Activated CD4-positive, alpha-beta memory T cell treated with anti-CD3 and anti-CD28 coated beads, Interleukin-2, amount 10 ng/mL, durations not matched to agents 7 days and 5 days (primary cell): ENCODE measurements at regions not wholly inside any gene's neighbourhood (a gene's known extent, or its start where the extent isn't known, plus 50 kb on each side); places are given as distances from the start of the nearest gene placed in this dataset.

Source experiments
- CTCF ChIA-PET: fragments of 350-600 bp; sonication (Branson Sonifier 250); formaldehyde crosslinking; loops from one replicate; lab custom pipeline; 2021; ENCODE audit warnings: antibody characterized with exemption, inconsistent platforms; lab: Charles Lee
- POLR2A ChIA-PET: fragments of 350-600 bp; sonication (Branson Sonifier 250); formaldehyde crosslinking; loops from one replicate; lab custom pipeline; 2021; ENCODE audit warnings: antibody characterized with exemption; lab: Charles Lee
- DNase-seq: peaks from one replicate; pipeline ENCODE4 v3.0.0-alpha.2; 2020
- H3K27ac Mint-ChIP-seq: one replicate; pipeline ENCODE4 v1.8.0; 2021; ENCODE audit warnings: mild to moderate bottlenecking, mixed read lengths
- H3K27me3 Mint-ChIP-seq: one replicate; pipeline ENCODE4 v1.8.0; 2021; ENCODE audit warnings: mixed read lengths
- H3K36me3 Mint-ChIP-seq: one replicate; pipeline ENCODE4 v1.8.0; 2021; ENCODE audit warnings: low read depth, mixed read lengths
- H3K4me1 Mint-ChIP-seq: one replicate; pipeline ENCODE4 v1.8.0; 2021; ENCODE audit warnings: mixed read lengths
- H3K4me3 Mint-ChIP-seq: one replicate; pipeline ENCODE4 v1.8.0; 2021; ENCODE audit warnings: mild to moderate bottlenecking, mixed read lengths
- H3K9me3 Mint-ChIP-seq: one replicate; pipeline ENCODE4 v1.8.0; 2021; ENCODE audit warnings: mixed read lengths

DNA sequence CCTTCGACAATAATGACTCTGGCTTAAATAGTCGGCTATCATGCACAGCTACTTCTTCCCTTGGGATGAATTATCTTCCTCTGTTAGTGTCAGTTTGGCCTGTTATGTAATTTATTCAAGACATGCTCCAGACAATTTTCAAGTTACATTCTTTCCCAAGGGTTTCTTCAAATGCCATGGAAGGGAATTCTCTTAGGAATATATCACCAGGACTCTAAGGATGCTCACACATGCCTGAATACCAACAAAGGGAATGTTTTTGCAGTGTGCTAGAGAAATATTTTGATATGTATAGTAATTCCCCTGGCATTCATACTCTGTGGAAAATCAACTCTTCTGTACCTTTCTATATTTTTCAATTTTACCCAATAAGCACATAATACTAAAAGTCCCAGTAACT lies 286.0 kb upstream of the KYNU start:
- Mint-ChIP-seq H3K36me3 (no peaks in the 10 kb centered on the region), H3K4me1 (no peaks in the 10 kb centered on the region), H3K27me3 (no peaks in the 10 kb centered on the region), H3K27ac (no peak overlapping the region), H3K4me3 (no peak overlapping the region), H3K9me3 (peaks cover 3% of the 10 kb centered on the region)
- ChIA-PET POLR2A (no interaction called here), CTCF (no interaction called here)
- DNase-seq = no peak

DNA sequence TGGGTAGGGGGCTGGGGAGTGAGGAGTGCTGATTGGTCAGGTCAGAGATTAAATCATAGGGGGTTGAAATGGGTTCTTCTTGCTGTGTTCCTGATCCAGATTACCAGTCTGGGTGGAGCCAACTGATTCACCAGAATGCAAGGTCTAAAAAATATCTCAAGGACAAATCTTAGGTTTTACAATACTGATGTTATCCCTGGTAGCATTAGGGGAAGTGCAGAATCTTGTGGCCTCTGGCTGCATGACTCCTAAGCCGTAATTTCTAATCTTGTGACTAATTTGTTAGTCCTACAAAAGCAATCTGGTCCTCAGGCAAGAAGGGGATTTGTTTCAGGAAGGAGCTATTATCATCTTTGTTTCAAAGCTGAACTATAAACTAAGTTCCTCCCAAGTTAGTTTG lies 289.2 kb upstream of the KYNU start:
- H3K36me3 Mint-ChIP-seq = no peaks in the 10 kb centered on the region
- H3K27ac Mint-ChIP-seq = no peak overlapping the region
- no peaks in the 10 kb centered on the region for H3K27me3 Mint-ChIP-seq
- H3K9me3 Mint-ChIP-seq = peaks cover 4% of the 10 kb centered on the region
- H3K4me1 Mint-ChIP-seq = no peaks in the 10 kb centered on the region
- ChIA-PET POLR2A (no interaction called here), CTCF (no interaction called here)
- no peak for DNase-seq
- no peak overlapping the region for H3K4me3 Mint-ChIP-seq

DNA sequence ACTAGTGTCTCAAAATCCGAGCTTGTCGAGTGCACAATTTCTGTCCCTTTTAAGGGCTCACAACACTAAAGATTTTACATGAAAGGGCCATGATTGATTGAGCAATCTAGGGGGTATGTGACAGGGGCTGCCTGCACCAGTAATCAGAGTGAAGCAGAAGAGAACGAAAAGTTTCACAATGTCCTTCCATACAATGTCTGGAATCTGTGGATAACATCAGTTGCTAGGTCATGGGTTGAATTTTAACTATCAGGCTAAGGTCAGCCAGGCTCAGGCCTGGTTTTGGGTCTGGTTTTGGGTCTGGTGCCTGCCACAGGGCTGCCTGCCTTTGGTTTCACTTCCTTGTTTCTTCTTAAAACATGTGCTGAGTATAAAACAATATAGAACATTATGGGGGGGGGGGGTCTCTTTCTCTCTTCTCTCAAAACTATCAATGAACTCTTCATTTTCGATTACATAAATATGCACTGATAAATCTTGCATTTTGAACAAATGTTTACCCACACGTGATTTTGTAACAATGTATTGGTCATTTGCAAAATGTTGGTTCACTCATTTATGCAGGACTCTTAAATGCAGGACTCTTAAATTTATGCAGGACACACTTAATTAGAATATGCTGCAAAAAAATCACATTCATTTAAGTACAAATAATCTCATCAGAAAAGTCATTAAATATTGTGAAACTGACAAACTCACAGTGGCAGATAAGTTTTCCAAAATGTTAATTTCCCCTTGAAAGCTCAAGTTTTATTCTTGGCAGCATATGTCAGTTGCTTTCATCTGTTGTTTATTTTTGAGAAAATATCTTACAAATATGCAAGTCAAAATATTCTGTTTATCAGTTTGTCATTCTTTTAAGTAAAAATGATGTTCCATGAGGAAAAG lies 290.5 kb upstream of the KYNU start:
- Mint-ChIP-seq H3K27ac (no peak overlapping the region), H3K4me1 (no peaks in the 10 kb centered on the region), H3K9me3 (peaks cover 4% of the 10 kb centered on the region), H3K4me3 (no peak overlapping the region), H3K27me3 (no peaks in the 10 kb centered on the region), H3K36me3 (no peaks in the 10 kb centered on the region)
- ChIA-PET CTCF (no interaction called here), POLR2A (no interaction called here)
- DNase-seq = no peak

DNA sequence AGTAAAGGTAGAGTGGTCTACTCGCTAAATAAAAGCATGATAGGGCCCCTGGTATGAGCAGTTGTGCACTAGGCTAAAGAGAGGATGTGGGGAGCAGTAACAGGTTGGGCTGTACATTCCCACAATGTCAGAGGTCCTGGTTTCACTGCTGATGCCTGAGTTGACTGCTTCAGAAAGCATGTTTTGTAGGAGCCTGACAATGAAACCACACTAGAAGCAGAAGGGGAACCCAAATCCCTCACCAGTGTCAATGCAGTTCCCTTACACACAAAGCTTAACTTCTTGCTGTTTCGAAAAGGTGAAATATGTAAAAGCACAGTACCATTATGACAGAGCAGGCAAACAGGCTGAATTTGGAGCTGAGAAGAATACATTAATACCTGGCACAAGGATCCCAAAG lies 291.7 kb upstream of the KYNU start:
- no peak for DNase-seq
- Mint-ChIP-seq H3K4me3 (no peak overlapping the region), H3K27ac (no peak overlapping the region), H3K9me3 (peaks cover 4% of the 10 kb centered on the region), H3K27me3 (no peaks in the 10 kb centered on the region), H3K36me3 (no peaks in the 10 kb centered on the region), H3K4me1 (no peaks in the 10 kb centered on the region)
- ChIA-PET CTCF (no interaction called here), POLR2A (no interaction called here)

DNA sequence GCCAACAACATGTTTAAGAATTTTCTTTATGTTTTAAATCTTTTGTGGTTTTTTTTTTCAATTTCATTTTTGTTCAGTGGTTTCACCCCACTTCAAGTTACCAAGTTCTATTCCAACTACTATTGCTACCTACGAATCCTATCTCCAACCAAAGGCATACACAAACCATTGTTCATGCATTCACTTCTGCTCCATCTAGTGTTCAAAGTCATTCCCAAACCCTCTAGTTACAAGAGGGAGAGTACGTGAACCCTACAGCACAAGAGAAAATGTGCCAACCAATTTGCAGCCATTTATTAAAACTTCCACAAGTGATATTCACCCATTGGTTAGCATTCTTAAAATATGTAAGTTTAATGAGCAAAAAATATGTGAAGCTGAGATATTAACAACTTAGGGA lies 295.1 kb upstream of the KYNU start:
- POLR2A ChIA-PET = no interaction called here
- H3K4me1 Mint-ChIP-seq = no peaks in the 10 kb centered on the region
- no peak overlapping the region for H3K27ac Mint-ChIP-seq
- DNase-seq = no peak
- no peaks in the 10 kb centered on the region for H3K36me3 Mint-ChIP-seq
- CTCF ChIA-PET = no interaction called here
- peaks cover 4% of the 10 kb centered on the region for H3K9me3 Mint-ChIP-seq
- H3K27me3 Mint-ChIP-seq = no peaks in the 10 kb centered on the region
- no peak overlapping the region for H3K4me3 Mint-ChIP-seq

DNA sequence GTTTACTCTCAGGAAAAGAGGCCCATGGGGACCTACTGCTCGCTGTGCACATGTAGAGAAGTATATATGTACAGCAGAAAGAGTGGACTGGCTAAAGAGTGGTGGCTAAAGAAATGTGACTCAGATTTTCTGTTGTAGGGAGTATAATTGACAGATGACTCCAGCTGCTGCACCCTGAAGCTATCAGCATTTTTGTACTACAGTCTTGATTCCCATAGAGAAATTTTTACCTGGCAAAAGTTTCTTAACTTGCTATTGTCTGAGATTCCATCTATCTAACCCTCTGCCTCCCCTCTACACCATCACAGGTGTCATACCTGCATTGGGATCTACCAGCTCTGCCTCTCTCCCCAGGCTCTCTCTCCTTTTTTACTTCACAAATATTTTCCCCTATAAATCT lies 296.0 kb upstream of the KYNU start:
- Mint-ChIP-seq H3K4me3 (no peak overlapping the region), H3K36me3 (no peaks in the 10 kb centered on the region), H3K9me3 (peaks cover 1% of the 10 kb centered on the region), H3K4me1 (no peaks in the 10 kb centered on the region), H3K27me3 (no peaks in the 10 kb centered on the region), H3K27ac (no peak overlapping the region)
- CTCF ChIA-PET = no interaction called here
- no peak for DNase-seq
- POLR2A ChIA-PET = no interaction called here

DNA sequence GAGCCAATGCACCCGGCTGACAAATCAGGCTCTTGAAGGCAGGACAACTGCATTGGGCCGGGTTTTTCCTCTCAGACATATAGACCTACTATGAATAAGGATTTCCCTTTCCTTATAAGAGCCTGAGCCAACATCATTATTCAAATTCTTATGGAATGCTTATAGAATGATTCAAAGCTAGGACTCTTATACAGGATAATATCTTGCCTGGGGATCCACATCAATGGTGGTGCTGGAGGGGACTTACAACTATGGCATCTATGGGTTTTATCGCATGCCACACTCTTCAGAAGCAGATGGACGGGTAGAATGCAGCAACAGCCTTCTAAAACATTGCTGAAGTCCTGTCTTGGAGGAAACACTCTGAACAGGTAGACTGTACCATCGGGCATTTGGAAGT lies 296.8 kb upstream of the KYNU start:
- Mint-ChIP-seq H3K27ac (no peak overlapping the region), H3K4me3 (no peak overlapping the region), H3K9me3 (no peaks in the 10 kb centered on the region), H3K27me3 (no peaks in the 10 kb centered on the region), H3K4me1 (no peaks in the 10 kb centered on the region), H3K36me3 (no peaks in the 10 kb centered on the region)
- POLR2A ChIA-PET = no interaction called here
- CTCF ChIA-PET = no interaction called here
- no peak for DNase-seq

DNA sequence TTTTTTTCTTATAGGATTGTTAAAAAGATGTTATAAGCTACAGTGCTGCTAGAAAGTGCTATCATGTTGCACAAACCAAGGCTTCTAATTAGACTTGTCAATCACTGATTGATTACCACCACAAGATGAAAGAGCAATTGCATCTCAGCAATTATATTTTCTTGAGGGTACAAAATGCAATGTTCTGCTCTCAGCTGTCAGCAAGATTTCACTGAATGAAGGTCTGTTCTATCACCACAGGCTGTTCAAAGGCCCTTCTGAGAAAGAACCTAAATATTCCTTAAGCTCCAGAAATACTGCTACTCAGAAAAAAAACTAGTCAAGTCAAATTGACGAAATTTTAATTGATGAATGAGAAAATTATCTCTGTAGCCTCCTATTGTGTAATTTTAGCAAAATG lies 301.9 kb upstream of the KYNU start:
- H3K36me3 Mint-ChIP-seq = no peaks in the 10 kb centered on the region
- no peaks in the 10 kb centered on the region for H3K4me1 Mint-ChIP-seq
- H3K4me3 Mint-ChIP-seq = no peak overlapping the region
- H3K27me3 Mint-ChIP-seq = no peaks in the 10 kb centered on the region
- ChIA-PET CTCF (no interaction called here), POLR2A (no interaction called here)
- H3K9me3 Mint-ChIP-seq = no peaks in the 10 kb centered on the region
- no peak overlapping the region for H3K27ac Mint-ChIP-seq
- DNase-seq = no peak

DNA sequence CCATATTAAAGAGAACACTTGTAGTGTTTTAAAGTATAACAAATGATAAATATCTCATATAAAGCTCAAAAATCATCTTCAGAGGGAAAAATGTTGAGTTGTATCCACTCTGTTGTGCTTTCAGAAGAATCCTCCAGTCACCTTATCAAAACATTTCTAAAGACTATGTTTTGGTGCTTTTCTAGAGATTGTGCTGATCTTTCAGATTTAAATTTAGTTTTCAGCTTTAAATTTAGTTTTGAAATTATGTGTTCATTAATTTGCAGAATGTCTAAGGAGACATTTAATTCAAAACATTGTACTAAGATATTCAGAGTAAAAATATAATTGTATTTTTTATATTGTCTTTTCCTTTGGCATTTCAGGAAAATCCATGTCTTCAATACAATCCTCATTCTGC lies 303.1 kb upstream of the KYNU start:
- Mint-ChIP-seq H3K9me3 (no peaks in the 10 kb centered on the region), H3K36me3 (no peaks in the 10 kb centered on the region), H3K4me1 (no peaks in the 10 kb centered on the region), H3K27ac (no peak overlapping the region), H3K4me3 (no peak overlapping the region), H3K27me3 (no peaks in the 10 kb centered on the region)
- no peak for DNase-seq
- ChIA-PET POLR2A (no interaction called here), CTCF (no interaction called here)

DNA sequence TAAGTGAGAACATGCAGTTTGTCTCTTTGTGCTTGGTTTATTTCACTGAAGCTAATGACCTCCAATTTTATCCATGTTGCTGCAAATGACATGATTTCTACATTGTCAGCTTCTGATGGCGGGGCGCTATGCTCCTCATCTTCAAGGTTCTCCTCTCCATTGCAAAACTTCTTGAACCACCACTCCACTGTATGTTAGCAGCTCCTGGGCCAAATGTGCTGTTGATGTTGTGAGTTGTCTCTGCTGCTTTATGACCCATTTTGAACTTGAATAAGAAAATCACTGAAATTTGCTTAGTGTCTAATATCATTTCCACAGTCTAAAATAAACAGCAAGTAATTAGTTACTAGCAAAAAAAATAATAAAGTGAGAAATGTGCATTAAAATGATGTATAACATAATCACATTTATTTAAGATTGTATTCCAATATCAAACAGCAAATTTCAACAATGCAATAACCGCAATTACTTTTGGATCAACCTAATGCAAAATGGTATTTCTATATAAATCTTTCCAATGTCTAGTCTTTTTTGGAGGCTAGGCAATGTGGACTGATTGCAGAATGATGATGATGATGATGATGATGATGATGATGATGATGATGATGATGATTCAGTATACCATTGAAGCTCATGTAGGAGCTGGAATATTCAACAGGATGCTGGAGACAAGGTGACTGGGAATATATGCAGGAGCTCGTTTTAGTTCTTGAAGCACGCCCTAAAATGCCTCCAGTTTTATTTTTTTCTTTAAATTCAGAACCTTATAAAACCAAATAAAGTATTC lies 304.9 kb upstream of the KYNU start:
- no peak overlapping the region for H3K4me3 Mint-ChIP-seq
- no peak overlapping the region for H3K27ac Mint-ChIP-seq
- no peaks in the 10 kb centered on the region for H3K4me1 Mint-ChIP-seq
- DNase-seq = no peak
- no peaks in the 10 kb centered on the region for H3K9me3 Mint-ChIP-seq
- no peaks in the 10 kb centered on the region for H3K36me3 Mint-ChIP-seq
- ChIA-PET POLR2A (no interaction called here), CTCF (no interaction called here)
- no peaks in the 10 kb centered on the region for H3K27me3 Mint-ChIP-seq

DNA sequence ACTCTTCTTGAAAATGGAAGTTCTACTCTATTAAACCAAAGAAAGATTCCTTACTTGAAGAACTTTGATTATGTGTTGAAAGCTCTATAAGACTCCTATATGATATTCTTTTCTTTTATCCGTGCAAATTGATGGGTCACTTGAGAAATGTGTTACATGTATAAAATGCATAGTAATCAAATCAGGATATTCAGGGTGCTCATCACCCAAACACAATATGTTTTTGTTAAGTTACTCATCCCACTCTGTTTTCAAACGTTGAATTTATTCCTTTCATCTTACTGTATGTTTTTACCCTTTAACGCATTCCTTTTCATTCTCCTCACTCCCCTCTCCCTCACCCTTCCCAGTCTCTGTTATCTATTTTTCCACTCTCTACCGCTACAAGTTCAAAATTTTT lies 305.5 kb upstream of the KYNU start:
- no peak overlapping the region for H3K27ac Mint-ChIP-seq
- POLR2A ChIA-PET = no interaction called here
- no peaks in the 10 kb centered on the region for H3K4me1 Mint-ChIP-seq
- DNase-seq = no peak
- H3K36me3 Mint-ChIP-seq = no peaks in the 10 kb centered on the region
- H3K27me3 Mint-ChIP-seq = no peaks in the 10 kb centered on the region
- CTCF ChIA-PET = no interaction called here
- H3K9me3 Mint-ChIP-seq = no peaks in the 10 kb centered on the region
- no peak overlapping the region for H3K4me3 Mint-ChIP-seq

DNA sequence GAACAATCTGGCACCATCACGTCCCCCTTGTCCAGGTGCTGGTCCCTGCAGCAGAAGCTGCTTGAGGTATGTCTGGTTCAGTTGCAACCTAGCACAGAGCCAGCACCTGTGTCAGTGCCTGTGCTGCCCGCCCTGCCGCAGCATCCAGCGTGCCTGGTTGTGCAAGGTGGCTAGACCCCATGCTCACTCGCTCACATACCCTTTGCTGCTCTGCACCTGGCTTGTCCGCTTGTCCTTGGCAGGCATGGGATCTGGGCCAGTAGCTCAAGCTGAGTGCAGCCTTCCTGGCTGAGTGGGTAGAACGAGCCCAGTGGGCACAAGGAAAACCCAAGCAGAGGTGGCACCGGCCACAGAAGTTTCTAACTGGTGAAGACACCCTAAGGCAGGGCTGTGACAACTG lies 314.6 kb upstream of the KYNU start:
- Mint-ChIP-seq H3K4me1 (no peaks in the 10 kb centered on the region), H3K36me3 (no peaks in the 10 kb centered on the region), H3K9me3 (peaks cover 8% of the 10 kb centered on the region), H3K4me3 (no peak overlapping the region), H3K27me3 (no peaks in the 10 kb centered on the region), H3K27ac (no peak overlapping the region)
- no peak for DNase-seq
- POLR2A ChIA-PET = no interaction called here
- CTCF ChIA-PET = no interaction called here

DNA sequence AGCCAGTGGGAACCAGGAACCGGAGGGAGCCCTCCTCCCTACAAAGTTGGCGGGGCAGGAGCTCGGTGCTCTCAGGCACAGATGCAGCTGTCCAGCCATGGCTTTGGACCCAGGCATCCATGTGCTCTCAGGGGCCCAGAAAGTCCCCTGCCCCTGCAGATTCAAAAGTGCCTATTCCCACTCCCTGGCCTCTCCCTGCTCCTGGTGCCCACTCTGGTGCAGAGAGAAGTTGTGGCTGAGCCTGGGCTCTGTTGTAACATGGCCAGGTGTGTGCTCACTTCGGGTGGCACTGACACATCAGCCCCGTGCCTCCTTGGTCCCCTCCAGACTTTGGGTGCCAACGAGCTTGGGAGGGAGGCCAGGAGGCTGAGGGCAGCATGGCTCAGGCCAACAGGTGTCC lies 315.8 kb upstream of the KYNU start:
- ChIA-PET CTCF (no interaction called here), POLR2A (no interaction called here)
- H3K9me3 Mint-ChIP-seq = peaks cover 8% of the 10 kb centered on the region
- no peaks in the 10 kb centered on the region for H3K4me1 Mint-ChIP-seq
- H3K27ac Mint-ChIP-seq = no peak overlapping the region
- H3K36me3 Mint-ChIP-seq = no peaks in the 10 kb centered on the region
- no peak for DNase-seq
- H3K27me3 Mint-ChIP-seq = no peaks in the 10 kb centered on the region
- H3K4me3 Mint-ChIP-seq = no peak overlapping the region

DNA sequence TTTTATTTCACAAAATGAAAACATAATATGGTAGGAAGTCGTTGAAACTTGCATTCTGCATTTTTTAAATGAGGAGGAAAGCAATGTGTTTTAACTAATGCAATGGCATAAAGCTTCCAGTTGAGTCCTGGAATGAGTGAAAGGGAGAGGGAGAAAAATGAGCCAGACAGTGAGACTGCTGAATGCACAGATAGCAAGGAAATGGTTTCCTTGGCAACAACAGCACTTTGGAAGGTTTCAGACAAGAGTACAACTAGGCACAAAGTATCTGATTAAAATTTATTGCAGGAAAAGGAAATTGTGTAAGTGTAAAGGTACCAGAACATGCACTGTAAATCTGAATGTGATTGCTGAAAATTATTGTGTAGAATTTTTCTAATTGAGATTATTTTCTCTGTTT lies 320.1 kb upstream of the KYNU start:
- H3K27ac Mint-ChIP-seq = no peak overlapping the region
- DNase-seq = no peak
- H3K36me3 Mint-ChIP-seq = no peaks in the 10 kb centered on the region
- ChIA-PET CTCF (no interaction called here), POLR2A (no interaction called here)
- H3K9me3 Mint-ChIP-seq = peaks cover 6% of the 10 kb centered on the region
- H3K27me3 Mint-ChIP-seq = no peaks in the 10 kb centered on the region
- no peak overlapping the region for H3K4me3 Mint-ChIP-seq
- no peaks in the 10 kb centered on the region for H3K4me1 Mint-ChIP-seq
